HepG2 (cell line): ENCODE measurements at regions not wholly inside any gene's neighbourhood (a gene's known extent, or its start where the extent isn't known, plus 50 kb on each side); places are given as distances from the start of the nearest gene placed in this dataset.

Source experiments
- ATF5 ChIP-seq: sonication (generic); formaldehyde crosslinking; IDR thresholded peaks from 2 replicates; pipeline ENCODE4 v1.4.0; 2020; ENCODE audit warnings: mild to moderate bottlenecking, low read depth, missing genetic modification reagents
- BCL6 ChIP-seq: IDR thresholded peaks from 2 replicates; pipeline ENCODE4 v1.6.1; 2016; ENCODE audit warnings: missing genetic modification reagents, missing compliant biosample characterization
- E2F1 ChIP-seq: sonication (generic); formaldehyde crosslinking; IDR thresholded peaks from 2 replicates; pipeline ENCODE4 v1.5.0; 2020; ENCODE audit warnings: missing genetic modification reagents
- PRMT3 ChIP-seq: sonication (generic); formaldehyde crosslinking; IDR thresholded peaks from 2 replicates; pipeline ENCODE4 v1.8.1; 2022; ENCODE audit warnings: low read depth, mild to moderate bottlenecking, moderate library complexity, missing genetic modification reagents, borderline replicate concordance
- ZBTB40 ChIP-seq, 2 experiments: fragments of 450-650 bp in 1 of 2; sonication (generic) in 1 of 2; formaldehyde crosslinking in 1 of 2; IDR thresholded peaks; 2 replicates each; pipeline versions ENCODE4 v1.6.1 to v1.8.0; 2016 to 2022; ENCODE audit warnings: antibody characterized with exemption in 1 of 2, mild to moderate bottlenecking in 1 of 2, missing genetic modification reagents in 1 of 2
- ZNF549 ChIP-seq: sonication (generic); formaldehyde crosslinking; IDR thresholded peaks from 2 replicates; pipeline ENCODE4 v1.5.0; 2020; ENCODE audit warnings: missing genetic modification reagents
- ZNF576 ChIP-seq: sonication (generic); formaldehyde crosslinking; IDR thresholded peaks from 2 replicates; pipeline ENCODE4 v1.4.0; 2020; ENCODE audit warnings: mild to moderate bottlenecking, missing genetic modification reagents
- ZNF580 ChIP-seq: IDR thresholded peaks from 2 replicates; pipeline ENCODE4 v1.6.1; 2016; ENCODE audit warnings: low read depth, borderline replicate concordance
- ZNF800 ChIP-seq: sonication (generic); formaldehyde crosslinking; IDR thresholded peaks from 2 replicates; pipeline ENCODE4 v1.4.0; 2020; ENCODE audit warnings: missing genetic modification reagents
- ZNF816 ChIP-seq: sonication (generic); formaldehyde crosslinking; IDR thresholded peaks from 2 replicates; pipeline ENCODE4 v1.8.0; 2022; ENCODE audit warnings: missing genetic modification reagents, mild to moderate bottlenecking, borderline replicate concordance

GRCh38 chr5:58054018-58054417, 405.9 kb downstream of the PLK2 start (continued):
- TF ChIP-seq ZNF800: no peak
- no peak for TF ChIP-seq ZNF576 (CRISPR knock-in tag)
- TF ChIP-seq ZBTB40 (IDR thresholded peaks at IDR 0.05): no peak
- TF ChIP-seq ZBTB40 (CRISPR knock-in tag; IDR thresholded peaks at IDR 0.05): no peak
- no peak for TF ChIP-seq ATF5
- no peak for TF ChIP-seq BCL6
- no peak for TF ChIP-seq E2F1
- no peak for TF ChIP-seq ZNF580 (CRISPR knock-in tag)
- no peak for TF ChIP-seq ZNF549 (CRISPR knock-in tag)
- no peak for TF ChIP-seq ZNF816 (CRISPR knock-in tag)
- TF ChIP-seq PRMT3 (CRISPR knock-in tag): no peak
